NT2/D1 (cell line): ENCODE measurements at regions not wholly inside any gene's neighbourhood (a gene's known extent, or its start where the extent isn't known, plus 50 kb on each side); places are given as distances from the start of the nearest gene placed in this dataset.
A peak's percentile ranks its signal among the peaks of the same experiment; 100 is the strongest.

ENCODE experiments used
- DNase-seq: peaks from one replicate; pipeline ENCODE4 v3.0.0-alpha.2; 2011; ENCODE audit warnings: low read depth, low spot score
- H3K27me3 ChIP-seq: 2 replicates; pipeline ENCODE4 v1.6.0; 2011; ENCODE audit warnings: mild to moderate bottlenecking; ENCODE audit not compliant: insufficient read length, insufficient read depth
- H3K36me3 ChIP-seq: 2 replicates; pipeline ENCODE4 v1.6.1; 2011; ENCODE audit warnings: mild to moderate bottlenecking, low read length, mixed read lengths; ENCODE audit not compliant: insufficient read depth, insufficient read length
- H3K4me1 ChIP-seq: 2 replicates; pipeline ENCODE4 v1.5.1; 2011; ENCODE audit not compliant: insufficient read depth, insufficient read length
- H3K4me3 ChIP-seq: 2 replicates; pipeline ENCODE4 v1.5.1; 2011; ENCODE audit warnings: low read depth; ENCODE audit not compliant: insufficient read length
- H3K9ac ChIP-seq: 2 replicates; pipeline ENCODE4 v1.6.0; 2011; ENCODE audit warnings: low read depth; ENCODE audit not compliant: insufficient read length
- H3K9me3 ChIP-seq: 2 replicates; pipeline ENCODE4 v1.5.1; 2011; ENCODE audit warnings: mild to moderate bottlenecking, low read length; ENCODE audit not compliant: insufficient read depth
- SUZ12 ChIP-seq: IDR thresholded peaks from 2 replicates; pipeline ENCODE4 v1.6.1; 2011; ENCODE audit not compliant: insufficient read length, insufficient read depth; ENCODE audit errors: extremely low read depth
- YY1 ChIP-seq: IDR thresholded peaks from 2 replicates; pipeline ENCODE4 v1.6.1; 2011; ENCODE audit not compliant: insufficient read length, insufficient read depth
- ZNF274 ChIP-seq: IDR thresholded peaks from 2 replicates; pipeline ENCODE4 v1.6.1; 2011; ENCODE audit warnings: mild to moderate bottlenecking, low read depth, low read length

GRCh38 chr18:73859837-73860397 is 287.7 kb downstream of the FBXO15 start:
- Histone ChIP-seq H3K4me1 (no peaks in the 10 kb centered on the region), H3K9ac (no peak overlapping the region), H3K9me3 (no peaks in the 10 kb centered on the region), H3K27me3 (no peaks in the 10 kb centered on the region), H3K36me3 (no peaks in the 10 kb centered on the region), H3K4me3 (no peak overlapping the region)
- no peak for TF ChIP-seq YY1
- no peak for TF ChIP-seq SUZ12
- no peak for TF ChIP-seq ZNF274
- no peak for DNase-seq

GRCh38 chr18:73852789-73853549 is 294.7 kb downstream of the FBXO15 start:
- Histone ChIP-seq H3K9me3 (no peaks in the 10 kb centered on the region; the same call in 1 of the 2 replicates), H3K4me3 (no peak overlapping the region), H3K4me1 (no peaks in the 10 kb centered on the region), H3K9ac (no peak overlapping the region), H3K27me3 (no peaks in the 10 kb centered on the region), H3K36me3 (no peaks in the 10 kb centered on the region)
- TF ChIP-seq SUZ12 = no peak
- TF ChIP-seq ZNF274 = no peak
- no peak for TF ChIP-seq YY1
- DNase-seq = no peak

GRCh38 chr18:73850782-73851181 is 296.9 kb downstream of the FBXO15 start:
- no peaks in the 10 kb centered on the region for H3K36me3 ChIP-seq
- no peaks in the 10 kb centered on the region; the same call in 1 of the 2 replicates for H3K9me3 ChIP-seq
- no peaks in the 10 kb centered on the region for H3K4me1 ChIP-seq
- TF ChIP-seq ZNF274 (no peak), YY1 (no peak), SUZ12 (no peak)
- no peak for DNase-seq
- no peak overlapping the region for H3K4me3 ChIP-seq
- H3K27me3 ChIP-seq = no peaks in the 10 kb centered on the region
- H3K9ac ChIP-seq = no peak overlapping the region

GRCh38 chr18:73848656-73849055 is 299.0 kb downstream of the FBXO15 start:
- Histone ChIP-seq H3K36me3 (no peaks in the 10 kb centered on the region), H3K4me1 (no peaks in the 10 kb centered on the region), H3K9me3 (no peaks in the 10 kb centered on the region; the same call in 1 of the 2 replicates), H3K4me3 (no peak overlapping the region), H3K27me3 (no peaks in the 10 kb centered on the region), H3K9ac (no peak overlapping the region)
- TF ChIP-seq YY1 (no peak), SUZ12 (no peak), ZNF274 (no peak)
- DNase-seq = no peak

- Histone ChIP-seq H3K9ac (no peak overlapping the region), H3K4me1 (no peaks in the 10 kb centered on the region), H3K27me3 (no peaks in the 10 kb centered on the region), H3K4me3 (no peak overlapping the region), H3K9me3 (no peaks in the 10 kb centered on the region), H3K36me3 (no peaks in the 10 kb centered on the region)
- DNase-seq = no peak
- no peak for TF ChIP-seq YY1
- no peak for TF ChIP-seq ZNF274
- no peak for TF ChIP-seq SUZ12
Measured at GRCh38 chr18:73843455-73843854, 304.2 kb downstream of the FBXO15 start.

GRCh38 chr18:73842795-73843394 is 304.7 kb downstream of the FBXO15 start:
- TF ChIP-seq SUZ12 = no peak
- no peak for TF ChIP-seq ZNF274
- no peak for TF ChIP-seq YY1
- Histone ChIP-seq H3K4me3 (no peak overlapping the region), H3K9me3 (no peaks in the 10 kb centered on the region), H3K9ac (no peak overlapping the region), H3K4me1 (no peaks in the 10 kb centered on the region), H3K27me3 (no peaks in the 10 kb centered on the region), H3K36me3 (no peaks in the 10 kb centered on the region)
- peak; percentile 23 for DNase-seq

GRCh38 chr18:73841661-73842060 is 306.0 kb downstream of the FBXO15 start:
- Histone ChIP-seq H3K9ac (no peak overlapping the region), H3K4me1 (no peaks in the 10 kb centered on the region), H3K36me3 (no peaks in the 10 kb centered on the region), H3K27me3 (no peaks in the 10 kb centered on the region), H3K4me3 (no peak overlapping the region), H3K9me3 (no peaks in the 10 kb centered on the region)
- TF ChIP-seq YY1 (no peak), ZNF274 (no peak), SUZ12 (no peak)
- DNase-seq = no peak
